Peyer's patch (tissue), 4 donors: ENCODE measurements at regions not wholly inside any gene's neighbourhood (a gene's known extent, or its start where the extent isn't known, plus 50 kb on each side); places are given as distances from the start of the nearest gene placed in this dataset.
A peak's percentile ranks its signal among the peaks of the same experiment; 100 is the strongest.

Experiments
- DNase-seq, 3 donors: peaks; one replicate each; pipeline ENCODE4 v3.0.0-alpha.2; 2017 to 2019
- H3K27ac ChIP-seq, 4 donors: fragments of 200-600 bp; sonication (generic); one replicate each; pipeline ENCODE4 v1.5.1; 2016 to 2019
- H3K27me3 ChIP-seq, 2 donors: fragments of 200-600 bp; sonication (generic); one replicate each; pipeline ENCODE4 v1.5.1; 2019
- H3K36me3 ChIP-seq, 3 donors: fragments of 200-600 bp; sonication (generic); one replicate each; pipeline ENCODE4 v1.5.1; 2016 to 2019
- H3K4me1 ChIP-seq, 4 donors: fragments of 200-600 bp; sonication (generic); one replicate each; pipeline ENCODE4 v1.5.1; 2016 to 2019
- H3K4me3 ChIP-seq, 4 donors: fragments of 200-600 bp; sonication (generic); 1 replicate in 3 of 4; 2 replicates in 1 of 4; pipeline ENCODE4 v1.5.1; 2016 to 2019; ENCODE audit warnings: mild to moderate bottlenecking in 1 of 4
- H3K9me3 ChIP-seq, 4 donors: fragments of 200-600 bp; sonication (generic); one replicate each; pipeline ENCODE4 v1.5.1; 2016 to 2019; ENCODE audit warnings: mild to moderate bottlenecking in 1 of 4
- POLR2A ChIP-seq, 2 donors: fragments of 450-650 bp; IDR thresholded peaks; one replicate each; pipeline ENCODE4 v1.5.1; 2017; ENCODE audit warnings: antibody characterized with exemption in 2 of 2, mild to moderate bottlenecking in 2 of 2, moderate library complexity in 2 of 2
- TF ChIP-seq, protein P1 (sequence below), 6 experiments: fragments of 450-650 bp in 4 of 6; fragments of 200-600 bp in 2 of 6; sonication (generic) in 1 of 6; IDR thresholded peaks; one replicate each; pipeline ENCODE4 v1.5.1; 2017 to 2019; ENCODE audit warnings: antibody characterized with exemption in 6 of 6, mild to moderate bottlenecking in 3 of 6, moderate library complexity in 1 of 6

DNA sequence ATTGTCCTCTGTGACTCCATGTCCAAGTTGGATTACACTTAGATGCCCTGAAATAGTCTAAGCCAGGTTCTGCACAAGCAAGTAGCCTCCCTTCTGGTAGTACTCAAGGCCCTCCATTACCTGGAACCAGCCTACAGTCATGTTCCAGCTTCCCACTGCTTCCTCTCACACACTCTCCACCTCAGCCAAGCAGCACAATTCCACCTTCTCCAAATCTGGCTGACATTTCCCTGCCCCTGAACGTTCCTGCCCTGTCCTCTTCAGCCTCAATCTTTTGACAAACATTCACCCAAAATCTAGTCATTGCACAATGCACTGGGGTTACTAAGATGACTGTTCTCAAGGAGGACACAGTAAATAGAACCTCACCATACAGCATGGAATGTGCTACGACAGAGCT is 95.3 kb upstream of the KLHL29 start:
- TF ChIP-seq, protein P1, sequence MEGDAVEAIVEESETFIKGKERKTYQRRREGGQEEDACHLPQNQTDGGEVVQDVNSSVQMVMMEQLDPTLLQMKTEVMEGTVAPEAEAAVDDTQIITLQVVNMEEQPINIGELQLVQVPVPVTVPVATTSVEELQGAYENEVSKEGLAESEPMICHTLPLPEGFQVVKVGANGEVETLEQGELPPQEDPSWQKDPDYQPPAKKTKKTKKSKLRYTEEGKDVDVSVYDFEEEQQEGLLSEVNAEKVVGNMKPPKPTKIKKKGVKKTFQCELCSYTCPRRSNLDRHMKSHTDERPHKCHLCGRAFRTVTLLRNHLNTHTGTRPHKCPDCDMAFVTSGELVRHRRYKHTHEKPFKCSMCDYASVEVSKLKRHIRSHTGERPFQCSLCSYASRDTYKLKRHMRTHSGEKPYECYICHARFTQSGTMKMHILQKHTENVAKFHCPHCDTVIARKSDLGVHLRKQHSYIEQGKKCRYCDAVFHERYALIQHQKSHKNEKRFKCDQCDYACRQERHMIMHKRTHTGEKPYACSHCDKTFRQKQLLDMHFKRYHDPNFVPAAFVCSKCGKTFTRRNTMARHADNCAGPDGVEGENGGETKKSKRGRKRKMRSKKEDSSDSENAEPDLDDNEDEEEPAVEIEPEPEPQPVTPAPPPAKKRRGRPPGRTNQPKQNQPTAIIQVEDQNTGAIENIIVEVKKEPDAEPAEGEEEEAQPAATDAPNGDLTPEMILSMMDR (IDR thresholded peaks at IDR 0.05): no peak
- TF ChIP-seq POLR2A (IDR thresholded peaks at IDR 0.05): no peak
- Histone ChIP-seq H3K27ac (no peak overlapping the region), H3K27me3 (no peaks in the 10 kb centered on the region), H3K4me3 (no peak overlapping the region), H3K4me1 (no peaks in the 10 kb centered on the region), H3K9me3 (no peaks in the 10 kb centered on the region), H3K36me3 (no peaks in the 10 kb centered on the region)
- no peak for DNase-seq

DNA sequence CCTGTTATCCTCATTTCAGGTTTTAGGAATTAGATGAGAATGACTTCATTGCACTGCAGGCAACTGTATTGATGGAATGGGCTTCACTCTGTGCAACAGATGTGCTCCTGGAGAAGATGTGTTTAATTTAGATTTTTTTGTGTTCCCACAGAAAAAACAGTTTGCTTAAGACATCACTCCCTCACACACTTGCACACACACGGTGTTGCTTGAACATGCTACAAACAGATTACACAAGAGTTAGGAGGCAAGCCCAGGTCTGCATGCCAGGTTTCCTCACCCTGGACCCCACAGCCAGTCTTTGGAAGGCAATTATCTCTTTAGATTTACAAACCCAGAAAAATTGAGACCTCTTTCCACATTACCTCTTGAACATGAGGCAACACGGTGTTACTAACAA is 93.7 kb upstream of the KLHL29 start:
- no peak for TF ChIP-seq POLR2A (IDR thresholded peaks at IDR 0.05)
- no peak overlapping the region for H3K4me3 ChIP-seq
- H3K27ac ChIP-seq: no peak overlapping the region
- H3K27me3 ChIP-seq: no peaks in the 10 kb centered on the region
- DNase-seq: no peak
- H3K9me3 ChIP-seq: no peaks in the 10 kb centered on the region
- no peaks in the 10 kb centered on the region for H3K36me3 ChIP-seq
- no peaks in the 10 kb centered on the region for H3K4me1 ChIP-seq

DNA sequence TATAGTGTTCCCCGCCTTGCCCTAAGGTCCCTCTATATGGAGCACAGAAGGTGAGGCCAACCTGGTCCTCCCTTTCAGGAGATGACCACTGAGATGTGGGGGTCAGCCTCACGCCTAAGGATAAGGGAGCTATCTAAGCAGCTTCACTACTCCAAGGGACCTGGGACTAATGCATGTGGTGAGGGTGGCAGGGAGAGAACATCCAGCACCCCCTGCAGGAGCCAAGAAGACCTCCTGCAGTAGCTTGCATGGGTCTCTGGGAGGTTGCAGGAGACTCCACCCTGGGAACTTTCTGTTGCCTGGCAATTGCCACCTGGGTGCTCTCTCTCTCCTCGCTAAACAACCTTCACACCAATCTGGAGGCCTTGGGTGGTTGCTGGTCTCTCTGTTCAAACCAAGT is 93.0 kb upstream of the KLHL29 start:
- no peak for TF ChIP-seq POLR2A (IDR thresholded peaks at IDR 0.05)
- TF ChIP-seq, protein P1 (IDR thresholded peaks at IDR 0.05): no peak
- no peak for DNase-seq
- Histone ChIP-seq H3K27ac (no peak overlapping the region), H3K4me3 (no peak overlapping the region), H3K27me3 (no peaks in the 10 kb centered on the region), H3K36me3 (no peaks in the 10 kb centered on the region), H3K9me3 (no peaks in the 10 kb centered on the region), H3K4me1 (no peaks in the 10 kb centered on the region)

DNA sequence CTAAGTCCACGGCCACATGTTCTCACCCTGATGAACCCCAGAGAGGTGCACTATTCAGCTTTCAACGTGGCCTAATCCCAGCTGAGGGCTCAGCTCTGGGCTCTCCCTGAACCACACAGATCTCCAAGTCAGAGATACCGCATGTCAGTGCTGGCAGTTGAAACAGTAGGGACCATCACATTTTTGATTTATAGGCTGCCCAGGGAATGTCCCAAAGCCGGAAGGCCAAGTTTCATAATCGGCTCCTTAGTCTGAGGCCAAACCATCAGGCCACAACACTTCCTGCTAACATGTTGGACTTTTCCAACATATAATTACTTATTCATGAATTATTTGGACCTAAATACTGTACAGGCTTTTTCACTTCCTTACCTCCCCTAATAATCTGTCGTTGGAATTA is 91.9 kb upstream of the KLHL29 start:
- Histone ChIP-seq H3K27ac (peak overlapping the region in 1 of 4 donors; percentile 5), H3K36me3 (no peaks in the 10 kb centered on the region), H3K9me3 (no peaks in the 10 kb centered on the region), H3K4me1 (no peaks in the 10 kb centered on the region), H3K27me3 (no peaks in the 10 kb centered on the region), H3K4me3 (no peak overlapping the region)
- TF ChIP-seq, protein P1 (IDR thresholded peaks at IDR 0.05): no peak
- no peak for TF ChIP-seq POLR2A (IDR thresholded peaks at IDR 0.05)
- DNase-seq: no peak

DNA sequence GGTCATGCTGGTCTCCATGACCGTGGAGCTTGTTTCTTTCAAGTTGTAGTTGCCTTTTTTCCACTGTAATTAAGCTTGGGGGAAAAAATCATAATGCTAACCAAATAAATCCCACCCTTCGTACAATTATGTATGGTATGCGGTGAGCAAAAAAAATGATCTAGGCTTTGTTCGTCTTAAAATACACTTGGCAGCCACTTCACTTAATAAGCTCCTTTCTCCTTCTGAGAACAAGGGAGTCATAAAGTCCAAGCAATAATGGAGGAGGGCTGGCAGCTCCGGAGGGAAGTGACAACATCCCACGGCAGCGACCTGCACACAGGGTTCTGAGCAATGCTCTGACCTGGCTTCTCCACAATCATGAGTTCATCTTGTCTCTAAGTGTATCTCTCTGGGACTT is 91.2 kb upstream of the KLHL29 start:
- H3K36me3 ChIP-seq: no peaks in the 10 kb centered on the region
- DNase-seq: no peak
- no peak overlapping the region for H3K27ac ChIP-seq
- no peaks in the 10 kb centered on the region for H3K9me3 ChIP-seq
- no peak overlapping the region for H3K4me3 ChIP-seq
- no peaks in the 10 kb centered on the region for H3K27me3 ChIP-seq
- H3K4me1 ChIP-seq: no peaks in the 10 kb centered on the region
- TF ChIP-seq, protein P1 (IDR thresholded peaks at IDR 0.05): no peak
- TF ChIP-seq POLR2A (IDR thresholded peaks at IDR 0.05): no peak

DNA sequence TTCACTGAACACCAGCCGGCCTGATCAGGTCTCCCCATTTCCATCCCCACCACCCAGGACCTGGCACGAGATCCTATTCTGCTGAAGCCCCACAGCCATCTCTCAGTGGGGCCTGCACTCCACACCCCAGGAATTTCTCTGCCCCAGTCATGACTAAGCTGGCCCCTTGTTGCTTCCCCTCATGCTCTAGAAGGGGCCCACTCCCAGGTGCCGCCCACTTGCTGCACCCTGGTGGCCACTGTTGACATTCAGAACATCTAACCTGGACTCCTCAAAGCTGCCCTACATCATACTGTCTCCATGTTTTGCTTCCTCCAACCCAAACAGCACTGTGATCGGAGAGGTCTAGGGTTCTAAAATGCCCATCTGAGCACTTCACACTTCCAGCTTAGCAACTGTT is 90.7 kb upstream of the KLHL29 start:
- H3K27ac ChIP-seq: no peak overlapping the region

More for the DNA sequence above, 90.7 kb upstream of the KLHL29 start:
- Histone ChIP-seq H3K4me3 (no peak overlapping the region), H3K4me1 (no peaks in the 10 kb centered on the region), H3K36me3 (no peaks in the 10 kb centered on the region), H3K9me3 (no peaks in the 10 kb centered on the region), H3K27me3 (no peaks in the 10 kb centered on the region)
- DNase-seq: no peak
- no peak for TF ChIP-seq POLR2A (IDR thresholded peaks at IDR 0.05)
- TF ChIP-seq, protein P1 (IDR thresholded peaks at IDR 0.05): no peak
